ENCODE measurements at regions not wholly inside any gene's neighbourhood (a gene's known extent, or its start where the extent isn't known, plus 50 kb on each side); places are given as distances from the start of the nearest gene placed in this dataset.
"Not testable (repeated sequence)": the region's sequence is repeated elsewhere in the genome, so short reads cannot be mapped to it uniquely, and the experiment has no call there.

GRCh38 chr2:44087036-44087713 lies 81.5 kb upstream of the PPM1B start:
- peak; percentile 74 for DNase-seq

- no peak for DNase-seq
These were observed 81.0 kb upstream of the PPM1B start for GRCh38 chr2:44087714-44088092.

GRCh38 chr2:44092519-44092918 lies 76.2 kb upstream of the PPM1B start:
- not testable (repeated sequence) for DNase-seq

- no peak for DNase-seq
These were observed 74.7 kb upstream of the PPM1B start for GRCh38 chr2:44093970-44094369.

GRCh38 chr2:44097322-44097907 lies 71.3 kb upstream of the PPM1B start:
- no peak for DNase-seq

GRCh38 chr2:44098050-44098449 lies 70.6 kb upstream of the PPM1B start:
- DNase-seq = no peak

- no peak for DNase-seq
These were observed 69.8 kb upstream of the PPM1B start for GRCh38 chr2:44098891-44099290.

GRCh38 chr2:44100351-44100750 lies 68.3 kb upstream of the PPM1B start:
- no peak for DNase-seq

- no peak for DNase-seq
These were observed 67.4 kb upstream of the PPM1B start for GRCh38 chr2:44101246-44101645.

- no peak for DNase-seq
These were observed 65.7 kb upstream of the PPM1B start for GRCh38 chr2:44102790-44103562.

- no peak for DNase-seq
These were observed 65.0 kb upstream of the PPM1B start for GRCh38 chr2:44103639-44104038.

- no peak for DNase-seq
These were observed 63.8 kb upstream of the PPM1B start for GRCh38 chr2:44104855-44105271.

- DNase-seq = not testable (repeated sequence)
These were observed 62.2 kb upstream of the PPM1B start for GRCh38 chr2:44106509-44106908.

- no peak for DNase-seq
These were observed 61.5 kb upstream of the PPM1B start for GRCh38 chr2:44107086-44107740.

GRCh38 chr2:44107974-44108373 lies 60.7 kb upstream of the PPM1B start:
- no peak for DNase-seq

GRCh38 chr2:44109166-44109565 lies 59.5 kb upstream of the PPM1B start:
- DNase-seq = no peak

- DNase-seq = no peak
These were observed 58.2 kb upstream of the PPM1B start for GRCh38 chr2:44110444-44110843.

GRCh38 chr2:44112096-44112495 lies 56.6 kb upstream of the PPM1B start:
- DNase-seq = no peak

GRCh38 chr2:44116319-44116718 lies 52.4 kb upstream of the PPM1B start:
- DNase-seq = no peak

- peak; percentile 7 for DNase-seq
These were observed 50.4 kb upstream of the PPM1B start for GRCh38 chr2:44118257-44118656.
